KBM-7 (cell line): ENCODE measurements at regions not wholly inside any gene's neighbourhood (a gene's known extent, or its start where the extent isn't known, plus 50 kb on each side); places are given as distances from the start of the nearest gene placed in this dataset.

Experiments used
- DNase-seq: peaks from one replicate; pipeline ENCODE4 v3.0.0-alpha.2; 2015
- in situ Hi-C: fragments of 300-500 bp; cut with MboI; formaldehyde crosslinking; loops from 2 replicates; pipeline ENCODE4 v1.14.3; 2020; ENCODE audit warnings: low sequenced_read_pairs, low pct_unique_long_range_greater_than_20kb, mixed read lengths

DNA sequence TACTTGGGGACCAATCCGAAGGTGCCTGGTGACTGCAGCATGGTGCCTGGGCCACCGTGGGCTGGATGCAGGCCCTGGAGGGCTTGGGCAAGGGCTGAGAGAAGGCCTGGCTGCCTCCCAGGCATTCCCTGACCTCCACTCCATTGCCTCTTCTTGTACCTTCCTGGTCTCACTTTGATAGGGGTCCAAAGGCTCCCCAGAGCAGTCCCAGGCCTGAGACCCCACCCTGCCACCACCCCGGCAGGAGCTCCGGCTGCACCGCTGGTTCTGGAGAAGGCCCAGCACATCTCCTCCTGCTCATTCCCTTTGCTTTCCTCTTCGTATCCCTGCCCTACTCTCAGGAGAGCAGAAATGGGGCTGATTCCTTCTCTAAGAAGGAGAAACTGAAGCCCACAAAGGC is 133.3 kb upstream of the IPO9 start:
- in situ Hi-C loops = no loop called here
- no peak for DNase-seq

GRCh38 chr1:201696217-201696761 is 132.7 kb upstream of the IPO9 start:
- in situ Hi-C loops = no loop called here
- no peak for DNase-seq

DNA sequence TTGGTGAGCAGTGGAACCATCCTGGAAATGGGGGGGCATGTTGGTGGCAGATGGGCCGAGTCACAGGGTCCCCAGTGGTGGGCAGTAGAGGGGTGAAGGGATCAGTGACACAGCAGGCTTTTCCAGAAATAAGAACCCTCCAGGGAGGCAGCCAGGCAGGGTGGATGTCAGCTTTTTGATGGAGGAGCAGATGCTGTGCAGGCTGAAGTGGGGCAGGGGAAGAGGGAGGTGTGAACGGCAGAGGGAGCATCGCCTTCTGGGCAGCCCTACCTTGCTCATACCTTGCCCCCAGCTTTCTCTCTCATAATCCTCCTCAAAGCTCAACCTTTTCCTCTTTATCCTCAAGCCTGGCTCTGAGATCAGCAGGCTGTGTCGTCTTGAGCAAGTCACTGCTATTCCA is 131.8 kb upstream of the IPO9 start:
- in situ Hi-C loops = no loop called here

DNA sequence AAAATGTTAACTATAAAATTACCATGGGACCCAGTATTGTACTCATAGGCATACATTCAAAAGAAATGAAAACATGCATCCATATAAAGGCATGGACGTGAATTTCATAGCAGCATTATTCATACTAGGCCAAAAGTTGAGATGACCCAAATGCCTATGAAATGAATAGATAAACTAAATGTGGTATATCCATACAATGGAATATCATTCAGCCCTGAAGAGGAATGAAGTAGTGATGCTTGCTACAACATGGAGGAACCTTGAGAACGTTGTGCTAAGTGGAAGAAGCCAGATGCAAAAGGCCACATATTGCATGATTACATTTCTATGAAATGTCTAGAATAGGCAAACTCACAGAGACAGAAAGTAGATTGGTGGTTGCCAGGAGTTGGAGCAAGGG is 127.1 kb upstream of the IPO9 start:
- in situ Hi-C loops = loop anchor here (10.0 kb wide), 1 partner anchor 137 kb away; no protein-coding TSS in a partner anchor
- no peak for DNase-seq

More for the DNA sequence above, 131.8 kb upstream of the IPO9 start:
- DNase-seq = no peak

DNA sequence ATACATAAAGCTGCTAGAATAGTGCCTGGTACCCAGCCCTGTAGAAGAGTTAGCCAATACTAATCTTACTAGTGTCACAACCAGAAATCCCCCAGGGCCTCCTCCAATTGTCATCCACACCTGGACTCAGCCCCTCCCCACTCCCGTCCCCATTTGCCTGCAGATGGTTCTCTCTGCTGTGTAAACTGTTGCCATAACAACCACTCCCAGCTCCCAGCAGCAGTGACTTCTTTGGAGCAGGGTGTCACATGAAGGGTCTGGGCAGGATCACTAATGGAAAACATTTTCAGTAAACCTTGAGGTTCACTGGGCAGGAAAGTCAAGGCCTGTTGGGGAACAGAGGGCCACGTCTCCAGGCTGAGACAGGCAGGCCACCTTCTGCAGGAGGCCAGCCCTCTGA is 126.0 kb upstream of the IPO9 start:
- in situ Hi-C loops = loop anchor here (10.0 kb wide), 1 partner anchor 138 kb away; no protein-coding TSS in a partner anchor
- DNase-seq = no peak

- in situ Hi-C loops = loop anchor here (10.0 kb wide), 1 partner anchor 139 kb away; no protein-coding TSS in a partner anchor
- DNase-seq = peak; percentile 83
Measured at GRCh38 chr1:201703621-201704438, 125.1 kb upstream of the IPO9 start.

DNA sequence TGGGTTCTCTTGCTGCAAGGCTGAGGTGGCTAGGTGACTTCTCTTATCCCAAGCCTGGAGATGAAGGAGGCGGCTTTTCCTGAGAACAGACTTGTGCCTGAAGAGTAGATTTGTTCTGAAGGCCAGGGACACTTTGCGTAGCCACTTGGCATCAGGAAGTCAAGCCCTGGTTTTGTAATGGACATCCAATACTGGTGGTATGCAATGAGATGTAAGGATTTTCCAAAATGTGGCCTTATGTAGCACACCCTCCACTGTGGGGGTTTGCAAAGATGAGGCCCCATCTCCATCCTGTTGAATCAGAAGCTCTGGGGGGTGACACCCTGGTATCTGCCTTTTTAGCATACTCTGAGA is 124.5 kb upstream of the IPO9 start:
- DNase-seq = no peak
- in situ Hi-C loops = loop anchor here (10.0 kb wide), 1 partner anchor 140 kb away; no protein-coding TSS in a partner anchor

- in situ Hi-C loops = loop anchor here (10.0 kb wide), 1 partner anchor 141 kb away; no protein-coding TSS in a partner anchor
- no peak for DNase-seq
Measured at GRCh38 chr1:201705389-201705788, 123.6 kb upstream of the IPO9 start.

DNA sequence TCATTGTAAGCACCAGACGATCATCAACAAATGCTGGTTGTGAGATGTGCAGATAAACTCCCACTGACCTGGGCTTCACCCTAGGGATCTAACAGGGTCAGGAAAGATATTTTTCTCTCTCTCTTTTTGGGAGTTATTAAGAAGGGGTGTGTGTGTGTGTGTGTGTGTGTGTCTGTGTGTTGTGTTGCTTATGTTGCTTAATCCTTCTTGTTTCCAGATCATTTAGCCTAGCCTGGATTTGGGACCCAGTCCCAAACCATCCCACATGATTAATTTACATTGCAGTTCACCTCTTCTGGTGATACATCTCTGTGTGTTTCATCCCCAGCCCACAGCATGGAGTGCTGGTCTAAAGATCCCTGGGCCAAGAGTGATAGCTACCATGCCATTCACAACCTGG is 122.8 kb upstream of the IPO9 start:
- in situ Hi-C loops = loop anchor here (10.0 kb wide), 1 partner anchor 141 kb away; no protein-coding TSS in a partner anchor

GRCh38 chr1:201707027-201707426 is 121.9 kb upstream of the IPO9 start:
- in situ Hi-C loops = loop anchor here (10.0 kb wide), 1 partner anchor 142 kb away; no protein-coding TSS in a partner anchor
- no peak for DNase-seq

More for the DNA sequence above, 122.8 kb upstream of the IPO9 start:
- no peak for DNase-seq

DNA sequence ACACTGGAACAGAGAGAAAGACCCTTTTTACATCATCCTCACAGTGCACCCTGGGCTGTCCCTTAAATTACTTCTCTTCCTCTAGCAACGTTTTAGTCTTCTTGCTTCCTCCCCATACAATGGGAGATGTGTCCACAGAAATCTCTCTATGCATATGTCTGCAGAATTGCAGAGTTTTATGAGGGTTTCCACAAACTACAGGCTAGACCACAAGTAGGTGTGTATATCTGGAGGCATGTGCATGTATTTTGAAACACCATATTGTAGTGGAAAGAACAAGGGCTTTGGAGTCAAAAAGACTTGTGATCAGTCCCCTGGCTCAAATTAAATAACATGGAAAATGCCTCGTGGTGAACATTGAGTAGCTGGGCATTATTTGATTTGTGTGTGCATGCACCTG is 121.3 kb upstream of the IPO9 start:
- DNase-seq = no peak
- in situ Hi-C loops = loop anchor here (10.0 kb wide), 1 partner anchor 143 kb away; no protein-coding TSS in a partner anchor

GRCh38 chr1:201708085-201708512 is 120.9 kb upstream of the IPO9 start:
- peak; percentile 47 for DNase-seq
- in situ Hi-C loops = loop anchor here (10.0 kb wide), 1 partner anchor 143 kb away; no protein-coding TSS in a partner anchor

GRCh38 chr1:201708691-201709090 is 120.3 kb upstream of the IPO9 start:
- in situ Hi-C loops = loop anchor here (10.0 kb wide), 1 partner anchor 144 kb away; no protein-coding TSS in a partner anchor
- no peak for DNase-seq

DNA sequence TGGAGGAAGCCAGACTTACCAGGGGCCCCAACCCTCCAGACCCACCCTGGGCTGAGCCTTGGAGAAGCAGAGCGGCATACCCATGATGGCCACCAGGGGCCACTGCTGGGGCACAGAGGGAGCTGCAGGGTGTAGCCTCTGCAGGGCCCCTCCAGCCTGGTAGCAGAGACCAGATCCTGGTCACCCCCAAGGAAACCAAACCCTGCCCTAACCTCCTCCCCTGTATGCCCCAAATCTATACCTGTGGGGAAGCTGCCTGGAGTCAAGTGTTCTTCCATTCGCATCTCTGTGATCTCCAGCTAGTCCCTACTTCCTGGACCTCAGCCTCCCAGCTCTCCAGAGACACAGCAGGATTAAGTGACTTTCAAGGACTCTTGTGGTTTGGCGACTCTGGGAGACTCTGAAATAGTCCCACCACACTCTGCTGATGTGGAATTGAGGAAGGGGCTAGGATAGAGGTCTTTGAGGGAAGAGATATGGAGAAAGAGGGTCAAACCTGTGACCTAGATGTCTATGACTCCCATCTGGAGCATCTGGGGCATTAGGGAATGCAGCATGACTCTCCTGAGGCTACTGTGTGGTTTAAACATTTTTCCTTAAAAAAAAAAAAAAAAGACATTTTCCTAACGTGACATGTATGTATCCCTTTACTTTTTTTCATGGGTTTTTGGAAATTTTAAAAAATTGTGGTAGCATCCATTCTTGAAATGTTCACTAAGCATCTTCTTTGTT is 119.2 kb upstream of the IPO9 start:
- in situ Hi-C loops = loop anchor here (10.0 kb wide), 1 partner anchor 145 kb away; no protein-coding TSS in a partner anchor
- DNase-seq = peak; percentile 65

DNA sequence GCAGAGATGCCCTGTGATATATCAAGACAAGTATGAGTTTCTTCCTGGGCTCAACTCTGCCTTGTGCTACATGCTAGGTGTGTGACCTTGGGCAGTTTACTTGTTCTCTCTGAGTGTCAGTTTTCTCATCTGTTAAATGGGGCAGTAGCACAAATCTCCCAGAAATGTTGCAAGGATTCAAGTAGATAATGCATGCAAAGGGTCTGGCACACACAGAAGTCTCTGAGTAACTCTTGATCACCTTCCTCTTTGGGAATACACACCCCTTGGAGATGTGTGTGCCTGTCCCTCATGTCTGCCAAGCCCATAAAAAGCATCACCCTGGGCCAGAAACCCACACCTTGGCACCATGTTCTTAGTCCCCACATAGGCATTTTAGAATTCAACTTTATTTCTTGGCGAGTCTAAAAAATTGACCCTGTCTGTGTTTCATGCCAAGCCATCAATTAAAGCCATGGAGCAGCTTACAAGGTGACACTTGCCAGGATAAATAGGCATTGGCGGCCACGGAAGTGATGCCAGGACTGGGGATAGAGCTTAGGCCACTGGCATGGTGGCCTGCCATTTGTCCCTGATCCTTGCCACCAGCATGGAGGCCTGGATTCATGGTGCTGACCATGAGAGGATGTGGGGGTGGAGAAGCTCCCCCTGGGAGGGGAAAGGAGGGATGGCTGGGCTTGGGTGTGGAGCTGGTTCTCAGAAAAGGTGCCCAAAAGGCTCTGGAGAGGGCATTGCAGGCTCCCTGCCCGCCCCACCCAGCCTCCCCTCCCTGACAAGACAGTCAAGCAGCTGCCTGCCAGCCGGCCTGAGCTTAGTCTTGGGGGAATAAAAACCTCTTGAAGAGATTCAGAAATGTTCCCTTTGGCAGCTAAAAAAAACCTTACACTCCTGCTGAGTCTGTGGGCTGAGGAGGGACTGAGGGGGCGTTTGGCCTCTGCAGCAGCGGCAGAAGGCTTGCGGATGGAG is 118.0 kb upstream of the IPO9 start:
- DNase-seq = no peak
- in situ Hi-C loops = no loop called here

- DNase-seq = no peak
- in situ Hi-C loops = no loop called here
Measured at GRCh38 chr1:201711811-201712210, 117.1 kb upstream of the IPO9 start.

GRCh38 chr1:201712387-201713085 is 116.4 kb upstream of the IPO9 start:
- no peak for DNase-seq
- in situ Hi-C loops = no loop called here
